ENCODE measurements at regions not wholly inside any gene's neighbourhood (a gene's known extent, or its start where the extent isn't known, plus 50 kb on each side); places are given as distances from the start of the nearest gene placed in this dataset.

DNA sequence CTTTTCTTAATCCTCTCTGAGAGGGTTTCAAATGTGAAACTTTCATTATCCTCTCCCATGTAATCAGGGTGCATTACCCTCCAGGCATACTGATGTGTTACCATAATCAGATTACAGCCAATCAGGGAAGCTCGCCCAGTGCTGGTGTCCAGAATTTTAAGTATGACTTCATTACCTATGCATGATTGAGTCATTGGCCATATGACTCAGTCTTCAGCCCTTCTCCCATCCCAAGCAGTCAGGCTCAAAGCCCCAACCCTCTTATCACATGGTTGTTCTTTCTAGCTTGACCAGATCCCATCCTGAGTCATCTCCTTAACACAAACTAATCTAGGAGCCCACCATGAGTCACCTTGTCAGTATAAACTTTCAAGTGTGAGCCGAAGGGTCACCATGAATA is 1668.1 kb upstream of the AGA start:
- no peak for TF ChIP-seq POLR2A (IDR thresholded peaks at IDR 0.05)
- TF ChIP-seq, protein P1, sequence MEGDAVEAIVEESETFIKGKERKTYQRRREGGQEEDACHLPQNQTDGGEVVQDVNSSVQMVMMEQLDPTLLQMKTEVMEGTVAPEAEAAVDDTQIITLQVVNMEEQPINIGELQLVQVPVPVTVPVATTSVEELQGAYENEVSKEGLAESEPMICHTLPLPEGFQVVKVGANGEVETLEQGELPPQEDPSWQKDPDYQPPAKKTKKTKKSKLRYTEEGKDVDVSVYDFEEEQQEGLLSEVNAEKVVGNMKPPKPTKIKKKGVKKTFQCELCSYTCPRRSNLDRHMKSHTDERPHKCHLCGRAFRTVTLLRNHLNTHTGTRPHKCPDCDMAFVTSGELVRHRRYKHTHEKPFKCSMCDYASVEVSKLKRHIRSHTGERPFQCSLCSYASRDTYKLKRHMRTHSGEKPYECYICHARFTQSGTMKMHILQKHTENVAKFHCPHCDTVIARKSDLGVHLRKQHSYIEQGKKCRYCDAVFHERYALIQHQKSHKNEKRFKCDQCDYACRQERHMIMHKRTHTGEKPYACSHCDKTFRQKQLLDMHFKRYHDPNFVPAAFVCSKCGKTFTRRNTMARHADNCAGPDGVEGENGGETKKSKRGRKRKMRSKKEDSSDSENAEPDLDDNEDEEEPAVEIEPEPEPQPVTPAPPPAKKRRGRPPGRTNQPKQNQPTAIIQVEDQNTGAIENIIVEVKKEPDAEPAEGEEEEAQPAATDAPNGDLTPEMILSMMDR (IDR thresholded peaks at IDR 0.05): no peak
